Astrocyte (in vitro differentiated cells and primary cell): ENCODE measurements at regions not wholly inside any gene's neighbourhood (a gene's known extent, or its start where the extent isn't known, plus 50 kb on each side); places are given as distances from the start of the nearest gene placed in this dataset.

Source experiments
- EZH2 ChIP-seq: IDR thresholded peaks from 2 replicates; pipeline ENCODE4 v1.6.1; 2012; ENCODE audit warnings: mild to moderate bottlenecking, low read length, inconsistent platforms; ENCODE audit not compliant: insufficient read depth
- TF ChIP-seq, protein P1 (sequence below): IDR thresholded peaks from 2 replicates; pipeline ENCODE4 v1.5.1; 2011; ENCODE audit warnings: low read depth, mild to moderate bottlenecking, inconsistent platforms, low read length, moderate library complexity; ENCODE audit not compliant: insufficient read depth

DNA sequence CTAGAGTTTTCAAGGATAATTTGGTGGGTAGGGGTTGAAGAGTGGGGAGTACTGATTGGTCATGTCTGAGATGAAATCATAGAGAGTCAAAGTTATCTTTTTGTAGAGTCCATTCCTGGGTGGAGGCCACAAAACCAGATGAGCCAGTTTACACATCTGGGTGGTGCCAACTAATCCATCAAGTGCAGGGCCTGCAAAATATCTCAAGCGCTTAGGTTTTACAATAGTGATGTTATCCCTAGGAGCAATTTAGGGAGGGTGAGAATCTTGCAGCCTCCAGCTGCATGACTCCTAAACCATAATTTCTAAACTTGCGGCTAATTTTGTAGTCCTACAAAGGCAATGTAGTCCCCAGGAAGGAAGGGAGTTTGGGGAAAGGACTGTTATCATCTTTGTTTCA, 988.3 kb upstream of the LCORL start:
- TF ChIP-seq, protein P1, sequence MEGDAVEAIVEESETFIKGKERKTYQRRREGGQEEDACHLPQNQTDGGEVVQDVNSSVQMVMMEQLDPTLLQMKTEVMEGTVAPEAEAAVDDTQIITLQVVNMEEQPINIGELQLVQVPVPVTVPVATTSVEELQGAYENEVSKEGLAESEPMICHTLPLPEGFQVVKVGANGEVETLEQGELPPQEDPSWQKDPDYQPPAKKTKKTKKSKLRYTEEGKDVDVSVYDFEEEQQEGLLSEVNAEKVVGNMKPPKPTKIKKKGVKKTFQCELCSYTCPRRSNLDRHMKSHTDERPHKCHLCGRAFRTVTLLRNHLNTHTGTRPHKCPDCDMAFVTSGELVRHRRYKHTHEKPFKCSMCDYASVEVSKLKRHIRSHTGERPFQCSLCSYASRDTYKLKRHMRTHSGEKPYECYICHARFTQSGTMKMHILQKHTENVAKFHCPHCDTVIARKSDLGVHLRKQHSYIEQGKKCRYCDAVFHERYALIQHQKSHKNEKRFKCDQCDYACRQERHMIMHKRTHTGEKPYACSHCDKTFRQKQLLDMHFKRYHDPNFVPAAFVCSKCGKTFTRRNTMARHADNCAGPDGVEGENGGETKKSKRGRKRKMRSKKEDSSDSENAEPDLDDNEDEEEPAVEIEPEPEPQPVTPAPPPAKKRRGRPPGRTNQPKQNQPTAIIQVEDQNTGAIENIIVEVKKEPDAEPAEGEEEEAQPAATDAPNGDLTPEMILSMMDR = no peak
- TF ChIP-seq EZH2 = no peak
